ENCODE measurements at regions not wholly inside any gene's neighbourhood (a gene's known extent, or its start where the extent isn't known, plus 50 kb on each side); places are given as distances from the start of the nearest gene placed in this dataset.

- no peaks in the 10 kb centered on the region for H3K9me3 ChIP-seq (ENCODE audit: insufficient read depth, low read depth)
- peak in 1 of 2 experiments; percentile 37 for DNase-seq
- POLR2A ChIA-PET (ENCODE audit: unreplicated experiment) = no interaction called here
- H2AFZ ChIP-seq = no peak overlapping the region
- no peaks in the 10 kb centered on the region for H3K27me3 ChIP-seq (ENCODE audit: insufficient read depth, low read depth)
- H3K27ac ChIP-seq = no peak overlapping the region
- no peaks in the 10 kb centered on the region for H3K36me3 ChIP-seq (ENCODE audit: low read depth)
- no peaks in the 10 kb centered on the region for H3K79me2 ChIP-seq (ENCODE audit: low read depth)
- H3F3A ChIP-seq (ENCODE audit: insufficient read depth, low read depth) = no peaks in the 10 kb centered on the region
- H3K9me2 ChIP-seq (ENCODE audit: insufficient read depth) = 0 out of 2 replicates have a peak, but pooled peaks cover 3% of the 10 kb centered on the region
- TF ChIP-seq EZH2 (IDR thresholded peaks at IDR 0.05; ENCODE audit: low read depth) (no peak), CTCF (conservative IDR thresholded peaks at IDR 0.05) (no peak)
- H3K4me2 ChIP-seq = no peak overlapping the region
- H3K4me1 ChIP-seq (replicated peaks; ENCODE audit: insufficient read depth) = no peaks in the 10 kb centered on the region
- H4K20me1 ChIP-seq (ENCODE audit: insufficient read depth) = no peaks in the 10 kb centered on the region
- intact Hi-C loops (cut with micrococcal nuclease; ENCODE audit: unreplicated experiment) = no loop called here
- no TSS peak for BruUV-seq (replicated peaks)
- CTCF ChIA-PET = no interaction called here
- H3K4me3 ChIP-seq = no peak overlapping the region
Observed at GRCh38 chr1:106435269-106435668, 621.2 kb upstream of the PRMT6 start.

GRCh38 chr1:106439475-106439874 is 617.0 kb upstream of the PRMT6 start:
- CTCF ChIA-PET = no interaction called here
- Histone ChIP-seq H4K20me1 (ENCODE audit: insufficient read depth) (no peaks in the 10 kb centered on the region), H3K9me2 (ENCODE audit: insufficient read depth) (no peaks in the 10 kb centered on the region), H3K4me1 (replicated peaks; ENCODE audit: insufficient read depth) (no peaks in the 10 kb centered on the region), H3K27me3 (ENCODE audit: insufficient read depth, low read depth) (no peaks in the 10 kb centered on the region), H3K4me3 (no peak overlapping the region), H3K36me3 (ENCODE audit: low read depth) (no peaks in the 10 kb centered on the region), H3K9me3 (ENCODE audit: insufficient read depth, low read depth) (no peaks in the 10 kb centered on the region), H3F3A (ENCODE audit: insufficient read depth, low read depth) (no peaks in the 10 kb centered on the region), H3K27ac (no peak overlapping the region), H3K79me2 (ENCODE audit: low read depth) (no peaks in the 10 kb centered on the region), H2AFZ (0 out of 2 replicates have a peak overlapping the region, but pooled peaks have one; percentile 48), H3K4me2 (no peak overlapping the region)
- TF ChIP-seq EZH2 (IDR thresholded peaks at IDR 0.05; ENCODE audit: low read depth) = no peak
- TF ChIP-seq CTCF (conservative IDR thresholded peaks at IDR 0.05) = no peak
- DNase-seq = no peak
- no TSS peak for BruUV-seq (replicated peaks)
- intact Hi-C loops (cut with micrococcal nuclease; ENCODE audit: unreplicated experiment) = no loop called here
- POLR2A ChIA-PET (ENCODE audit: unreplicated experiment) = no interaction called here

GRCh38 chr1:106447466-106447865 is 609.0 kb upstream of the PRMT6 start:
- ChIA-PET POLR2A (ENCODE audit: unreplicated experiment) (no interaction called here), CTCF (no interaction called here)
- BruUV-seq (replicated peaks) = no TSS peak
- Histone ChIP-seq H3K27ac (no peak overlapping the region), H4K20me1 (ENCODE audit: insufficient read depth) (no peaks in the 10 kb centered on the region), H3K4me3 (no peak overlapping the region), H3K27me3 (ENCODE audit: insufficient read depth, low read depth) (no peaks in the 10 kb centered on the region), H2AFZ (no peak overlapping the region), H3F3A (ENCODE audit: insufficient read depth, low read depth) (no peaks in the 10 kb centered on the region), H3K79me2 (ENCODE audit: low read depth) (no peaks in the 10 kb centered on the region), H3K9me2 (ENCODE audit: insufficient read depth) (no peaks in the 10 kb centered on the region), H3K36me3 (ENCODE audit: low read depth) (no peaks in the 10 kb centered on the region), H3K4me2 (no peak overlapping the region), H3K9me3 (ENCODE audit: insufficient read depth, low read depth) (no peaks in the 10 kb centered on the region), H3K4me1 (replicated peaks; ENCODE audit: insufficient read depth) (no peaks in the 10 kb centered on the region)
- intact Hi-C loops (cut with micrococcal nuclease; ENCODE audit: unreplicated experiment) = no loop called here
- DNase-seq = no peak
- TF ChIP-seq CTCF (conservative IDR thresholded peaks at IDR 0.05) (no peak), EZH2 (IDR thresholded peaks at IDR 0.05; ENCODE audit: low read depth) (no peak)

Data from PC-9 (cell line).